ENCODE measurements at regions not wholly inside any gene's neighbourhood (a gene's known extent, or its start where the extent isn't known, plus 50 kb on each side); places are given as distances from the start of the nearest gene placed in this dataset.

DNA sequence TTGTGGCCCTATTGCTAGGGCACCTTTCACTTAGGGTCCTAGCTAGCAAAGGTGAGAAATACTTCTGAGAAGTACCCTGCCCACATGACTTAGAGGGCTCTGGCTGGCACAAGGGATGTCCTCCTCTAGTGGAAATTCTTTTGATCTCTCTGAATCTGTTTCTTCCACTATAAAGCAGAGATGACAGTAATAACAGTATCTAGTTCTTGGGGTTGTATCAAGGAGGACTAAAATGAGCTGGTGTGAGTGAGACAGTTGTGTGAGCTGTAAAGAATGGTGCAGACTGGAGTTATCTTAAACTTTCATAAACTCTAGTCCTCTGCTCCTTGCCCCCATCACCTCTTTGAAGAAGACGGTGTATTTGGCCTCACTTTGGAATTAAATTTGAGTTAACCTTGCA lies 157.8 kb upstream of the PLET1 start:
- Histone ChIP-seq H3K27me3 (ENCODE audit: control insufficient read depth, insufficient read depth, low read length) (peaks cover 4% of the 10 kb centered on the region; the same call in 1 of the 2 replicates), H3K9me3 (ENCODE audit: control insufficient read depth, insufficient read depth, low read depth, low read length) (peaks cover 6% of the 10 kb centered on the region; the same call in 1 of the 2 replicates), H3K36me3 (ENCODE audit: control insufficient read depth, insufficient read depth, low read length) (no peaks in the 10 kb centered on the region), H3K27ac (ENCODE audit: low read length) (no peak overlapping the region), H3K4me3 (ENCODE audit: low read depth in 2 of 2, low read length in 2 of 2) (no peak overlapping the region), H3K4me1 (ENCODE audit: control insufficient read depth, insufficient read depth, low read length) (no peaks in the 10 kb centered on the region)
- ATAC-seq (no peak), DNase-seq (ENCODE audit: low read depth, low spot score) (no peak)
- no TSS peak for BruUV-seq (replicated peaks)
- in situ Hi-C loops (cut with HindIII; ENCODE audit: low pct_unique_long_range_greater_than_20kb, low sequenced_read_pairs) (no loop called here), intact Hi-C loops (cut with micrococcal nuclease; ENCODE audit: unreplicated experiment) (no loop called here)
- POLR2A ChIA-PET = no interaction called here
- CTCF ChIA-PET = no interaction called here
- TF ChIP-seq POLR2AphosphoS5 (IDR thresholded peaks at IDR 0.05; ENCODE audit: low read depth, low read length) (no peak), SIN3A (IDR thresholded peaks at IDR 0.05; ENCODE audit: borderline replicate concordance, insufficient read depth, low read depth, low read length) (no peak), TCF7L2 (IDR thresholded peaks at IDR 0.05; ENCODE audit: low read depth, low read length) (no peak)
- TF ChIP-seq, protein P1, sequence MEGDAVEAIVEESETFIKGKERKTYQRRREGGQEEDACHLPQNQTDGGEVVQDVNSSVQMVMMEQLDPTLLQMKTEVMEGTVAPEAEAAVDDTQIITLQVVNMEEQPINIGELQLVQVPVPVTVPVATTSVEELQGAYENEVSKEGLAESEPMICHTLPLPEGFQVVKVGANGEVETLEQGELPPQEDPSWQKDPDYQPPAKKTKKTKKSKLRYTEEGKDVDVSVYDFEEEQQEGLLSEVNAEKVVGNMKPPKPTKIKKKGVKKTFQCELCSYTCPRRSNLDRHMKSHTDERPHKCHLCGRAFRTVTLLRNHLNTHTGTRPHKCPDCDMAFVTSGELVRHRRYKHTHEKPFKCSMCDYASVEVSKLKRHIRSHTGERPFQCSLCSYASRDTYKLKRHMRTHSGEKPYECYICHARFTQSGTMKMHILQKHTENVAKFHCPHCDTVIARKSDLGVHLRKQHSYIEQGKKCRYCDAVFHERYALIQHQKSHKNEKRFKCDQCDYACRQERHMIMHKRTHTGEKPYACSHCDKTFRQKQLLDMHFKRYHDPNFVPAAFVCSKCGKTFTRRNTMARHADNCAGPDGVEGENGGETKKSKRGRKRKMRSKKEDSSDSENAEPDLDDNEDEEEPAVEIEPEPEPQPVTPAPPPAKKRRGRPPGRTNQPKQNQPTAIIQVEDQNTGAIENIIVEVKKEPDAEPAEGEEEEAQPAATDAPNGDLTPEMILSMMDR (IDR thresholded peaks at IDR 0.05) = no peak
- TF ChIP-seq, protein P2, sequence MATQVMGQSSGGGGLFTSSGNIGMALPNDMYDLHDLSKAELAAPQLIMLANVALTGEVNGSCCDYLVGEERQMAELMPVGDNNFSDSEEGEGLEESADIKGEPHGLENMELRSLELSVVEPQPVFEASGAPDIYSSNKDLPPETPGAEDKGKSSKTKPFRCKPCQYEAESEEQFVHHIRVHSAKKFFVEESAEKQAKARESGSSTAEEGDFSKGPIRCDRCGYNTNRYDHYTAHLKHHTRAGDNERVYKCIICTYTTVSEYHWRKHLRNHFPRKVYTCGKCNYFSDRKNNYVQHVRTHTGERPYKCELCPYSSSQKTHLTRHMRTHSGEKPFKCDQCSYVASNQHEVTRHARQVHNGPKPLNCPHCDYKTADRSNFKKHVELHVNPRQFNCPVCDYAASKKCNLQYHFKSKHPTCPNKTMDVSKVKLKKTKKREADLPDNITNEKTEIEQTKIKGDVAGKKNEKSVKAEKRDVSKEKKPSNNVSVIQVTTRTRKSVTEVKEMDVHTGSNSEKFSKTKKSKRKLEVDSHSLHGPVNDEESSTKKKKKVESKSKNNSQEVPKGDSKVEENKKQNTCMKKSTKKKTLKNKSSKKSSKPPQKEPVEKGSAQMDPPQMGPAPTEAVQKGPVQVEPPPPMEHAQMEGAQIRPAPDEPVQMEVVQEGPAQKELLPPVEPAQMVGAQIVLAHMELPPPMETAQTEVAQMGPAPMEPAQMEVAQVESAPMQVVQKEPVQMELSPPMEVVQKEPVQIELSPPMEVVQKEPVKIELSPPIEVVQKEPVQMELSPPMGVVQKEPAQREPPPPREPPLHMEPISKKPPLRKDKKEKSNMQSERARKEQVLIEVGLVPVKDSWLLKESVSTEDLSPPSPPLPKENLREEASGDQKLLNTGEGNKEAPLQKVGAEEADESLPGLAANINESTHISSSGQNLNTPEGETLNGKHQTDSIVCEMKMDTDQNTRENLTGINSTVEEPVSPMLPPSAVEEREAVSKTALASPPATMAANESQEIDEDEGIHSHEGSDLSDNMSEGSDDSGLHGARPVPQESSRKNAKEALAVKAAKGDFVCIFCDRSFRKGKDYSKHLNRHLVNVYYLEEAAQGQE (IDR thresholded peaks at IDR 0.05; ENCODE audit: insufficient read depth in 1 of 2, low read depth in 2 of 2, low read length in 1 of 2) = no peak

DNA sequence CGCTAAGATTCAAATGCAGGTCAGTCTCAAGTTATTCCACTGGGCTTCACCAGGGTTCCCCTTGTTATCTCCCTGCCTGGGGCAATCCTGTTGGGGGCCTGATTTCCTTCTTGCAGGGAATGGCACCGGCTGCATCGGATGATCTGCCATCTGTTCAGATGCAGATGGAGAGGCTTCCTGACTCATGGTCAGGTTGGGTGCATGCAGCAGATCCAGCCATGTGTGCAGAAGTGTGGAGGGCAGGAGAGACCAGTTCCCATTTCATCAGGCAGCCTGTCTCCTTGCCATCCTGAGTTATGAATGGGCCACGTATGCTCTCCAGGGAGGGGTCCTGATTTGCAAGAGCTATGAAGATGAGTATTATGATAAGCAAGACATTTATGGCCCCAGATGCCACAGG lies 161.2 kb upstream of the PLET1 start:
- no peaks in the 10 kb centered on the region; the same call in 1 of the 2 replicates for H3K27me3 ChIP-seq (ENCODE audit: control insufficient read depth, insufficient read depth, low read length)
- ATAC-seq = no peak

More for the DNA sequence above, 161.2 kb upstream of the PLET1 start:
- ChIA-PET CTCF (no interaction called here), POLR2A (no interaction called here)
- Histone ChIP-seq H3K4me3 (ENCODE audit: low read depth in 2 of 2, low read length in 2 of 2) (no peak overlapping the region), H3K4me1 (ENCODE audit: control insufficient read depth, insufficient read depth, low read length) (no peaks in the 10 kb centered on the region), H3K9me3 (ENCODE audit: control insufficient read depth, insufficient read depth, low read depth, low read length) (no peaks in the 10 kb centered on the region), H3K36me3 (ENCODE audit: control insufficient read depth, insufficient read depth, low read length) (no peaks in the 10 kb centered on the region), H3K27ac (ENCODE audit: low read length) (no peak overlapping the region)
- intact Hi-C loops (cut with micrococcal nuclease; ENCODE audit: unreplicated experiment) = no loop called here
- in situ Hi-C loops (cut with HindIII; ENCODE audit: low pct_unique_long_range_greater_than_20kb, low sequenced_read_pairs) = no loop called here
- no TSS peak for BruUV-seq (replicated peaks)
- no peak for DNase-seq (ENCODE audit: low read depth, low spot score)
- TF ChIP-seq POLR2AphosphoS5 (IDR thresholded peaks at IDR 0.05; ENCODE audit: low read depth, low read length) = no peak
- TF ChIP-seq, protein P2 (IDR thresholded peaks at IDR 0.05; ENCODE audit: insufficient read depth in 1 of 2, low read depth in 2 of 2, low read length in 1 of 2) = no peak
- TF ChIP-seq TCF7L2 (IDR thresholded peaks at IDR 0.05; ENCODE audit: low read depth, low read length) = no peak
- no peak for TF ChIP-seq SIN3A (IDR thresholded peaks at IDR 0.05; ENCODE audit: borderline replicate concordance, insufficient read depth, low read depth, low read length)
- TF ChIP-seq, protein P1 (IDR thresholded peaks at IDR 0.05) = no peak
